H1 (cell line): ENCODE measurements at regions not wholly inside any gene's neighbourhood (a gene's known extent, or its start where the extent isn't known, plus 50 kb on each side); places are given as distances from the start of the nearest gene placed in this dataset.

Source experiments
- CTCF ChIA-PET: fragments of 300-600 bp; sonication (Branson Sonifier 250); formaldehyde crosslinking; loops from one replicate; lab custom pipeline; 2021; ENCODE audit not compliant: partially characterized antibody; lab: Charles Lee
- POLR2A ChIA-PET: fragments of 300-600 bp; sonication (Branson Sonifier 250); formaldehyde crosslinking; loops from one replicate; lab custom pipeline; 2021; ENCODE audit warnings: inconsistent platforms; ENCODE audit not compliant: partially characterized antibody; lab: Charles Lee
- DNase-seq, 2 experiments: peaks; one replicate each; pipeline versions ENCODE4 v3.0.0 to v3.0.0-alpha.2; 2010 to 2022; ENCODE audit warnings: low spot score in 2 of 2, low read depth in 1 of 2, mixed read lengths in 1 of 2
- FAIRE-seq: peaks from 2 replicates; lab custom pipeline; 2011; peaks lifted over from hg19 to GRCh38; lab: Jason Lieb, UNC
- H2AFZ ChIP-seq: 2 replicates; pipeline ENCODE4 v1.8.1; 2012; ENCODE audit warnings: low read length, inconsistent platforms
- H2AK5ac ChIP-seq: 2 replicates; pipeline ENCODE4 v1.6.1; 2013; ENCODE audit warnings: low read depth, low read length
- H2BK120ac ChIP-seq: replicated peaks from 2 replicates; pipeline ENCODE3; 2013; ENCODE audit warnings: low read depth, low read length, inconsistent platforms
- H2BK12ac ChIP-seq: 2 replicates; pipeline ENCODE4 v1.6.1; 2013; ENCODE audit warnings: low read depth, low read length
- H2BK15ac ChIP-seq: 2 replicates; pipeline ENCODE4 v1.6.1; 2013; ENCODE audit warnings: low read length
- H2BK20ac ChIP-seq: 2 replicates; pipeline ENCODE4 v1.6.1; 2013; ENCODE audit warnings: low read length
- H2BK5ac ChIP-seq: 2 replicates; pipeline ENCODE4 v1.6.1; 2013; ENCODE audit warnings: low read depth, low read length
- H3K14ac ChIP-seq: 2 replicates; pipeline ENCODE4 v1.6.1; 2013; ENCODE audit warnings: inconsistent platforms; ENCODE audit not compliant: insufficient read length
- H3K18ac ChIP-seq: 2 replicates; pipeline ENCODE4 v1.6.1; 2013; ENCODE audit warnings: low read length; ENCODE audit errors: extremely low read depth
- H3K23ac ChIP-seq: 2 replicates; pipeline ENCODE4 v1.6.1; 2013; ENCODE audit warnings: inconsistent platforms; ENCODE audit not compliant: insufficient read length
- H3K23me2 ChIP-seq: 2 replicates; pipeline ENCODE4 v1.6.1; 2013; ENCODE audit warnings: low read depth, low read length
- H3K27ac ChIP-seq: 2 replicates; pipeline ENCODE4 v1.6.1; 2011; ENCODE audit warnings: low read depth, low read length, inconsistent platforms
- H3K27me3 ChIP-seq, 4 experiments: replicated peaks in 1 of 4; 1 replicate in 1 of 4; 2 replicates in 3 of 4; pipeline versions ENCODE4 v1.6.1 to v1.8.1; 2011 to 2013; ENCODE audit warnings: low read length in 3 of 4, mild to moderate bottlenecking in 3 of 4, inconsistent platforms in 2 of 4, mixed read lengths in 2 of 4, moderate library complexity in 1 of 4; ENCODE audit not compliant: control insufficient read depth in 3 of 4, insufficient read depth in 3 of 4; ENCODE audit errors: extremely low read depth in 1 of 4
- H3K36me3 ChIP-seq, 4 experiments: 2 replicates each; pipeline versions ENCODE4 v1.6.1 to v1.8.1; 2011 to 2013; ENCODE audit warnings: mild to moderate bottlenecking in 4 of 4, low read length in 3 of 4, moderate library complexity in 2 of 4, control low read depth in 1 of 4, inconsistent platforms in 1 of 4; ENCODE audit not compliant: insufficient read depth in 4 of 4, control insufficient read depth in 2 of 4
- H3K4ac ChIP-seq: replicated peaks from 2 replicates; pipeline ENCODE3; 2013; ENCODE audit warnings: low read length, low read depth, mixed read lengths, inconsistent platforms; ENCODE audit not compliant: insufficient read length
- H3K4me1 ChIP-seq, 4 experiments: replicated peaks in 1 of 4; 1 replicate in 1 of 4; 2 replicates in 3 of 4; pipeline versions ENCODE4 v1.6.1 to v1.8.1; 2011 to 2013; ENCODE audit warnings: low read length in 3 of 4, inconsistent platforms in 2 of 4, mixed read lengths in 1 of 4; ENCODE audit not compliant: insufficient read depth in 4 of 4, control insufficient read depth in 3 of 4
- H3K4me2 ChIP-seq, 2 experiments: 2 replicates each; pipeline versions ENCODE4 v1.6.1 to v1.8.1; 2011 to 2013; ENCODE audit warnings: low read depth in 2 of 2, low read length in 2 of 2, control low read depth in 1 of 2, inconsistent platforms in 1 of 2, mild to moderate bottlenecking in 1 of 2; ENCODE audit not compliant: insufficient read depth in 1 of 2
- H3K4me3 ChIP-seq, 4 experiments: fragments of 200-600, 300-600 bp in 1 of 4; sonication (generic), shearing (Covaris generic), sonication (Bioruptor Twin) in 1 of 4; 2 replicates each; pipeline versions ENCODE4 v1.5.1 to v1.8.1; 2011 to 2016; ENCODE audit warnings: low read length in 4 of 4, low read depth in 3 of 4, control low read depth in 2 of 4, inconsistent platforms in 2 of 4, mild to moderate bottlenecking in 2 of 4, mixed read lengths in 1 of 4, moderate library complexity in 1 of 4; ENCODE audit not compliant: insufficient read depth in 2 of 4; ENCODE audit errors: extremely low read depth in 1 of 4
- H3K56ac ChIP-seq: replicated peaks from 2 replicates; pipeline ENCODE3; 2013; ENCODE audit warnings: low read depth, mild to moderate bottlenecking, mixed read lengths, low read length, inconsistent platforms; ENCODE audit not compliant: insufficient read length
- H3K79me1 ChIP-seq: 2 replicates; pipeline ENCODE4 v1.6.1; 2013; ENCODE audit warnings: low read depth, low read length, control low read depth
- H3K79me2 ChIP-seq, 2 experiments: 2 replicates each; pipeline versions ENCODE4 v1.6.1 to v1.8.1; 2012 to 2013; ENCODE audit warnings: low read length in 2 of 2, mild to moderate bottlenecking in 2 of 2, inconsistent platforms in 1 of 2; ENCODE audit not compliant: insufficient read depth in 2 of 2, control insufficient read depth in 1 of 2
- H3K9ac ChIP-seq, 4 experiments: replicated peaks in 1 of 4; 1 replicate in 1 of 4; 2 replicates in 3 of 4; pipeline versions ENCODE4 v1.6.1 to v1.8.1; 2011 to 2013; ENCODE audit warnings: low read depth in 3 of 4, low read length in 3 of 4, control low read depth in 2 of 4, mild to moderate bottlenecking in 2 of 4, moderate library complexity in 2 of 4, inconsistent platforms in 1 of 4; ENCODE audit errors: extremely low read depth in 1 of 4
- H3K9me3 ChIP-seq, 2 experiments: 2 replicates each; pipeline versions ENCODE4 v1.6.1 to v1.8.1; 2012 to 2013; ENCODE audit warnings: mild to moderate bottlenecking in 2 of 2, moderate library complexity in 2 of 2, control low read depth in 1 of 2, inconsistent platforms in 1 of 2, low read depth in 1 of 2, low read length in 1 of 2, mixed read lengths in 1 of 2; ENCODE audit not compliant: insufficient read depth in 2 of 2
- H4K20me1 ChIP-seq, 2 experiments: replicated peaks in 1 of 2; 2 replicates each; pipeline versions ENCODE3 to v1.8.1; 2011 to 2013; ENCODE audit warnings: inconsistent platforms in 2 of 2, low read length in 2 of 2, mild to moderate bottlenecking in 1 of 2; ENCODE audit not compliant: insufficient read depth in 2 of 2, control insufficient read depth in 1 of 2
- H4K5ac ChIP-seq: 2 replicates; pipeline ENCODE4 v1.6.1; 2013; ENCODE audit warnings: low read length, low read depth, mixed read lengths, inconsistent platforms; ENCODE audit not compliant: insufficient read length
- H4K8ac ChIP-seq: 2 replicates; pipeline ENCODE4 v1.8.0; 2013; ENCODE audit warnings: mild to moderate bottlenecking, moderate library complexity, low read length, inconsistent platforms; ENCODE audit not compliant: insufficient read depth; ENCODE audit errors: extremely low read depth
- H4K91ac ChIP-seq: replicated peaks from 2 replicates; pipeline ENCODE3; 2013; ENCODE audit warnings: low read length, mixed read lengths, inconsistent platforms; ENCODE audit not compliant: insufficient read length
- BCL11A ChIP-seq, 2 experiments: IDR thresholded peaks; one replicate each; pipeline ENCODE4 v1.6.1; 2011; ENCODE audit warnings: low read depth in 2 of 2, low read length in 2 of 2, mild to moderate bottlenecking in 2 of 2
- CREB1 ChIP-seq: IDR thresholded peaks from 2 replicates; pipeline ENCODE4 v1.6.1; 2012; ENCODE audit warnings: inconsistent platforms
- CTCF ChIP-seq, 3 experiments: IDR thresholded peaks; 1 replicate in 2 of 3; 2 replicates in 1 of 3; pipeline versions ENCODE4 v1.5.1 to v1.6.1; 2011; ENCODE audit warnings: low read length in 3 of 3, mild to moderate bottlenecking in 3 of 3, inconsistent platforms in 2 of 3, low read depth in 1 of 3, moderate library complexity in 1 of 3; ENCODE audit not compliant: insufficient read depth in 1 of 3; ENCODE audit errors: control extremely low read depth in 1 of 3
- MAFK ChIP-seq: IDR thresholded peaks from 2 replicates; pipeline ENCODE4 v1.6.1; 2012; ENCODE audit warnings: low read depth, mild to moderate bottlenecking, improper control_type of control experiment, low read length
- PHF8 ChIP-seq: fragments of 200-600 bp; sonication (generic); conservative IDR thresholded peaks from 2 replicates; pipeline ENCODE4 v1.7.1; 2012; ENCODE audit warnings: low read depth, mild to moderate bottlenecking, inconsistent platforms, low read length, moderate library complexity
- POU5F1 ChIP-seq: IDR thresholded peaks from 2 replicates; pipeline ENCODE4 v1.6.1; 2011; ENCODE audit warnings: low read depth, mild to moderate bottlenecking, low read length, moderate library complexity
- RBBP5 ChIP-seq: IDR thresholded peaks from 2 replicates; pipeline ENCODE4 v1.7.1; 2012; ENCODE audit warnings: low read depth, mild to moderate bottlenecking, inconsistent platforms, low read length, moderate library complexity, borderline replicate concordance
- SAP30 ChIP-seq: fragments of 300-600 bp; sonication (generic); IDR thresholded peaks from 2 replicates; pipeline ENCODE4 v1.7.1; 2012; ENCODE audit warnings: low read length, moderate library complexity, mild to moderate bottlenecking, inconsistent platforms; ENCODE audit not compliant: insufficient read depth, insufficient replicate concordance
- SP2 ChIP-seq: IDR thresholded peaks from 2 replicates; pipeline ENCODE4 v1.6.1; 2012; ENCODE audit warnings: mild to moderate bottlenecking, low read length, inconsistent platforms
- SP4 ChIP-seq: IDR thresholded peaks from 2 replicates; pipeline ENCODE4 v1.6.1; 2012; ENCODE audit warnings: low read length, inconsistent platforms
- SRF ChIP-seq: IDR thresholded peaks from 2 replicates; pipeline ENCODE4 v1.6.1; 2011; ENCODE audit warnings: mild to moderate bottlenecking, low read depth, low read length, moderate library complexity
- TCF12 ChIP-seq: IDR thresholded peaks from 2 replicates; pipeline ENCODE4 v1.6.1; 2011; ENCODE audit warnings: low read depth, mild to moderate bottlenecking, low read length
- WGBS, 2 experiments: shearing (Covaris generic) in 1 of 2; methylation state at CpG; one replicate each; pipeline versions ENCODE4 v1.1.6 to v1.1.7; 2013 to 2015; ENCODE audit warnings: low lambda C conversion rate in 2 of 2, mixed read lengths in 2 of 2, inconsistent platforms in 1 of 2, low coverage in 1 of 2, missing lambda C conversion rate in 1 of 2; ENCODE audit not compliant: insufficient replicate concordance in 2 of 2, insufficient coverage in 1 of 2, insufficient read length in 1 of 2; ENCODE audit errors: extremely low coverage in 1 of 2, missing lambda C conversion rate in 1 of 2; 5-methylcytosine and 5-hydroxymethylcytosine counted together

DNA sequence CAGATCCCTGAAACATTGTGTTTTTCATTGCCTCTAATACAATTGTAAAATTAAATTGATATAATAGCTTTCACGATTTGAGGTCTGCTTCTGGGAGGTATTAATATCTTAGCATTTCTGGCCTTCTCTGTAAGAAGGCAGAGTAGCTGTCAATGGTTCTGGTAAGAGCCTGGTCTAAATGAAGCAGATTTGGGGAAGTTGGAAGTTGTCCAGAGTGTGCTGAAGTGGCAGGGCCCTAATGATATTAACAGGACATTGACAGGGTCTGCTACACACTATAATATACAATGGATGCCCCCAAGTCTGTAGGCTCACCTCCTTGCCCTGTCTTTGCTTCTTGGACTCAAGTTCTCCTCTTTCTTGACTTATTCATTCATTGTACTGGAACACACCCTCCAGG is 99.5 kb downstream of the C4BPA start:
- Histone ChIP-seq H3K23ac (no peak overlapping the region), H4K91ac (no peak overlapping the region), H2BK12ac (no peak overlapping the region), H3K4me3 (no peak overlapping the region), H3K79me2 (no peaks in the 10 kb centered on the region), H3K23me2 (no peaks in the 10 kb centered on the region; the same call in 1 of the 2 replicates), H4K5ac (no peak overlapping the region), H3K9ac (no peak overlapping the region), H2AK5ac (no peak overlapping the region), H3K9me3 (peaks cover 0 to 12% of the 10 kb centered on the region in 2 experiments; a peak in 3 of 4 replicates), H3K36me3 (peaks cover 0 to 5% (median 0%) of the 10 kb centered on the region in 4 experiments; a peak in 2 of 8 replicates), H3K14ac (no peak overlapping the region), H3K56ac (no peak overlapping the region), H4K20me1 (no peaks in the 10 kb centered on the region), H3K4me2 (no peak overlapping the region), H2BK120ac (no peak overlapping the region), H3K79me1 (no peaks in the 10 kb centered on the region), H2BK5ac (no peak overlapping the region), H2BK15ac (no peak overlapping the region), H3K4me1 (no peaks in the 10 kb centered on the region), H3K4ac (no peak overlapping the region), H4K8ac (no peak overlapping the region), H3K18ac (no peak overlapping the region), H3K27ac (no peak overlapping the region), H2AFZ (no peak overlapping the region), H3K27me3 (no peaks in the 10 kb centered on the region), H2BK20ac (no peak overlapping the region)
- CTCF ChIA-PET: no interaction called here
- DNase-seq (no peak), FAIRE-seq (no peak)
- POLR2A ChIA-PET: no interaction called here
- WGBS, 2 experiments: 68% methylated on average over 1 of the region's 1 CpG; no CpG with 5 or more reads in 1 of the 2 experiments
- no peak for TF ChIP-seq SP4
- TF ChIP-seq CREB1: no peak
- no peak for TF ChIP-seq POU5F1
- no peak for TF ChIP-seq BCL11A (IDR thresholded peaks at IDR 0.05; ENCODE audit: low read depth in 2 of 2, low read length in 2 of 2)
- no peak for TF ChIP-seq SRF
- no peak for TF ChIP-seq TCF12
- TF ChIP-seq SAP30: no peak
- TF ChIP-seq SP2: no peak
- no peak for TF ChIP-seq CTCF (IDR thresholded peaks at IDR 0.05; ENCODE audit: control extremely low read depth in 1 of 3, insufficient read depth in 1 of 3, low read depth in 1 of 3, low read length in 3 of 3)
- TF ChIP-seq MAFK: no peak
- no peak for TF ChIP-seq RBBP5
- TF ChIP-seq PHF8: no peak
